Colonic mucosa (tissue), 4 donors: ENCODE measurements at regions not wholly inside any gene's neighbourhood (a gene's known extent, or its start where the extent isn't known, plus 50 kb on each side); places are given as distances from the start of the nearest gene placed in this dataset.
"Not testable (repeated sequence)": the region's sequence is repeated elsewhere in the genome, so short reads cannot be mapped to it uniquely, and the experiment has no call there.

Experiments used
- DNase-seq: peaks from one replicate; pipeline ENCODE4 v3.0.0-alpha.2; 2020
- H3K27ac ChIP-seq: fragments of 200-600 bp; one replicate; pipeline ENCODE4 v1.8.0; 2021
- H3K27me3 ChIP-seq: fragments of 200-600 bp; one replicate; pipeline ENCODE4 v1.8.0; 2021
- H3K36me3 ChIP-seq: fragments of 200-600 bp; one replicate; pipeline ENCODE4 v1.8.0; 2021
- H3K4me1 ChIP-seq: fragments of 200-600 bp; one replicate; pipeline ENCODE4 v1.8.0; 2021; ENCODE audit warnings: mild to moderate bottlenecking
- H3K4me3 ChIP-seq: fragments of 200-600 bp; one replicate; pipeline ENCODE4 v1.8.0; 2021
- H3K9ac ChIP-seq, 2 donors: one replicate each; pipeline ENCODE4 v1.7.0; 2013; ENCODE audit warnings: control low read depth in 2 of 2, low read depth in 2 of 2, low read length in 2 of 2
- H3K9me3 ChIP-seq: fragments of 200-600 bp; one replicate; pipeline ENCODE4 v1.8.0; 2021
- CTCF ChIP-seq: fragments of 200-600 bp; IDR thresholded peaks from one replicate; pipeline ENCODE4 v1.8.0; 2022; ENCODE audit warnings: antibody characterized with exemption, mild to moderate bottlenecking
- intact Hi-C: fragments of 100-400 bp; cut with DNase I; formaldehyde crosslinking; loops from one replicate; pipeline ENCODE4 v1.14.1; 2022
- donor health status: healthy.
- donor health status: DM: no; HTN: no; CAD: no.
- donor health status: DM: no; HTN: no; CAD: no.

DNA sequence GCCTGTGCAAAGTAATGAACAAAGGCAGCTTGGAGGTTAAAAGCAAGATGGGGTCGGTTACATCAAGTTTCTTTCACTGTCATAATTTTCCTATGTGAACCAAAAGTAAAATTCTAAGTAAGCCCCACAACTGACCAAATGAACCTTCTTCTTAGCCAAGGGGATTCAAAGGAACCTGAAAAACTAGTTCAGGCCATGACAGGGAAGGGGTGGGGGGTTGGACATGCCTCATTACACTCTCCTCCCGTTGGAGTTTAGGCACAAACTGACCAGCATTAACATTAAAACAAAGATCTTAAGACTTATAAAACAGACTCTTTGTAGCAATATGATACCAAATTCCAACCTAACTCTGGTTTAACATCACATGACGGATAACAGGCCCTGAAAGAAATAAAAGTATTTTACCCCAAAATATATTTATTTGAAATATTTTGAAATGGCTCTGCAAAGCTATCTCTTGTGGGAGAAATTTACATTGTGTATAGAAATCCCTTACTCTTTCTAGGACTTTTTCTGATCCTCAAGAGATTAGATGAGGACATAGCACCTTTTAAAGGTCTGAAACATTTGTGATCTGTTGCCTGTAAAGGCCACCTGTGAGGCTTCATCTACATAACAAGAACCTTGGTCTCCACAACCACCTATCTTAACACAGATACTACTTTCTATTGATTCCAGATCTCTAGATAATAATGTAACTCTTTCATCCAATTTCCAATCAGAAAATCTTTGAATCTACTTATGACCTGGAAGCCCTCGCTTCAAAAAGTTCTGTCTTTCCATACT is 1829.0 kb upstream of the MIR17HG start:
- intact Hi-C loops: no loop called here
- no peak for DNase-seq
- no peaks in the 10 kb centered on the region for H3K36me3 ChIP-seq
- no peaks in the 10 kb centered on the region for H3K4me1 ChIP-seq
- H3K27me3 ChIP-seq: no peaks in the 10 kb centered on the region
- H3K4me3 ChIP-seq: no peak overlapping the region
- no peak overlapping the region for H3K9ac ChIP-seq
- H3K27ac ChIP-seq: no peak overlapping the region
- no peaks in the 10 kb centered on the region for H3K9me3 ChIP-seq
- TF ChIP-seq CTCF: no peak

- no peaks in the 10 kb centered on the region for H3K27me3 ChIP-seq
- no peaks in the 10 kb centered on the region for H3K4me1 ChIP-seq
- H3K27ac ChIP-seq: no peak overlapping the region
- TF ChIP-seq CTCF: no peak
- no peak for DNase-seq
- H3K36me3 ChIP-seq: no peaks in the 10 kb centered on the region
- H3K4me3 ChIP-seq: no peak overlapping the region
- no peak overlapping the region for H3K9ac ChIP-seq
- intact Hi-C loops: no loop called here
- H3K9me3 ChIP-seq: no peaks in the 10 kb centered on the region
Measured at GRCh38 chr13:89520468-89520867, 1827.0 kb upstream of the MIR17HG start.

DNA sequence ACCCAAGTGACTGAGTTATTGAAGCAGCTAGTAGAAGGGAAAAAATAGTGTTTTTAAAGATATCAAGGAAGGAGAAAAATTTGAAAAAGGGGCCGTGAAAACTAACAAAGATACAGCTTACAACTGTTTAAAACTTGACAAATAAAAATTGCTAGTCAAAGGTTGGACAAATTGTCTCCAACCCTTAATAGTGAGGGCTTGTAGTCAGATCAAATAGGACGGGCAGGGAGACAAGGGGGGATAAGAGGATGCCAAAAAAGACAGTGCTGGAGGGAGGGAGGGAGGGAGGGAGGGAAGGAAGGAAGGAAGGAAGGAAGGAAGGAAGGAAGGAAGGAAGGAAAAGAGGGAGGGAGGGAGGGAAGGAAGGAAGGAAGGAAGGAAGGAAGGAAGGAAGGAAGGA is 1825.8 kb upstream of the MIR17HG start:
- intact Hi-C loops, H3K9me3 ChIP-seq, DNase-seq: not testable (repeated sequence)

DNA sequence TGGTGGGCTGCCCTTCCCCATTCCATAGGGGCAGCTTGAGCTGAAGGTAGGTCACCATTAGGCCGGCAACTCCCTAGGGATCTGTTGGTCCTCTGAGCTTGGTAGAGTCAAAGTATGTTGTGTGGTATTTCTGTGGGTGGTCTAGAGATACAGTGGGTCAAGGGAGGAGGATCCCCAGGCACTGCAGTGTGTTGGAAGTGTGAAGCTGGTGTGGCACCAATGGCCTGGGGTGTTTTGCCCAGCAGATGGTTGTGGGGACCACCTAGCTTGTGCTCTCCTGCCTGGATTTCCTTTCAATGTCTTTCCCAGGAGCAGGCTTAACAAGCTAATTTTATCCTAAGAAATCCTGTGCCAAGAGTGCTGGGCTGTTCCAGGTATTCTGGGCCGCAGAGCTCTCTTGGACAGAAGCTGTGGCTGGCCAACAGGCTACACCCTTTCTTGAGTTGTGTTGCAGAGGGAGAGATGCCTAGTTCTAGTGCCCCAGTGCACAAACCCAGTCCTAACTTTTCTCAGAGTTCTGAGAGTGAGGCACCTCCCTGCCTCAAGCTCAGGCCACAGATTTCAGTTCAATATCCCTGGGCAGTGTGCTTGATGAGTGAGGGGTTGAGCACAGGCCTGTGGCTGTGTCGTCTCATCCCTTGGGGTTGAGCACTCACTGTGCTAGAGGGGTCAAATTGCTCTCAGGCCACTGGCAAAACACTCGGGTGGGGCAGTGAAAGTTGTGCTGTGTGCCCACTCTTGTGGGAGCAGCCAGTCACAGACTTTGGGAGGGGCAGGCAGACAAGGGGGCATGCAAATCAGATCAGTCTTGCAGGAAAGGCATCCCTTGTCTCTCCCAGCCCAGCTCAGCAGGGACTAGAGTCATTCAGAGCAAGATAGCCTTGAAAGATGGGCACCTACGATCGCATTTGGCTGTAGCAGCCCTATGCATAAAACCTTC is 1806.1 kb upstream of the MIR17HG start:
- Histone ChIP-seq H3K27ac (no peak overlapping the region), H3K36me3 (no peaks in the 10 kb centered on the region), H3K4me3 (no peak overlapping the region), H3K27me3 (no peaks in the 10 kb centered on the region), H3K9me3 (no peaks in the 10 kb centered on the region), H3K9ac (no peak overlapping the region), H3K4me1 (no peaks in the 10 kb centered on the region)
- DNase-seq: no peak
- intact Hi-C loops: no loop called here
- TF ChIP-seq CTCF: no peak

More for the DNA sequence above, 1825.8 kb upstream of the MIR17HG start:
- not testable (repeated sequence) for H3K4me3 ChIP-seq, H3K9ac ChIP-seq, H3K27me3 ChIP-seq, H3K4me1 ChIP-seq, H3K27ac ChIP-seq, H3K36me3 ChIP-seq

DNA sequence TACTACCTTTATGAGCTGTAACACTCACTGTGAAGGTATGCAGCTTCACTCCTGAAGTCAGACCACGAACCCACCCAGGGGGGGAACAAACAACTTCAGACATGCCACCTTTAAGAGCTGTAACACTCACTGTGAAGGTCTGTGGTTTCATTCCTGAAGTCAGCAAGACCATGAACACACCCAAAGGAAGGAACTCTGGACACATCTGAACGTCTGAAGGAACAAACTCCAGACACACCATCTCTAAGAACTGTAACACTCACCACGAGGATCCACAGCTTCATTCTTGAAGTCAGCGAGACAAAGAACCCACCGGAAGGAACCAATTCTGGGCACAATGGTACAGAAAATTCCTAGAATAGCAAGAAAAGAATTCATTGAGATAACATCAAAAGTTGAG is 1796.5 kb upstream of the MIR17HG start:
- no peak for DNase-seq
- intact Hi-C loops: no loop called here
- no peak for TF ChIP-seq CTCF
- Histone ChIP-seq H3K36me3 (no peaks in the 10 kb centered on the region), H3K4me1 (no peaks in the 10 kb centered on the region), H3K4me3 (no peak overlapping the region), H3K27ac (no peak overlapping the region), H3K9ac (no peak overlapping the region), H3K27me3 (no peaks in the 10 kb centered on the region), H3K9me3 (no peaks in the 10 kb centered on the region)

DNA sequence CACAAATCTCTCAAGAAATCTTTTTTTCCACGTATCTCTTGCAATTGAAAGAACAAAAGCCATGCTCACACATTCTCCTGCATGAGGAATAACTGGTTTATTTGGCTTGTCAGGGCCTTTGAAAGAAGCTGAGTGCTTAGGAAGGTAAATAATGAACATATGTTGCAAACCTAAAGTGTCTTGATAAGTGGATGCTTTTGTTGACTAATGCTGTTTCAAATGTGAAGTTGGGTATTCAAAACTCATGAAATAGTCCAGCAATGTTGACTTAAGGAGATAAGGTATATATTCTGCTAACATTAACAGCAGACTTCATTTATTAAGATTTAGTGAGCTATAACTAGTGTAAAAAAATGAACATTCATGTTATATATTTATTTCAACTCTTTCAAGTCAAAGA is 1792.7 kb upstream of the MIR17HG start:
- intact Hi-C loops: no loop called here
- Histone ChIP-seq H3K4me3 (no peak overlapping the region), H3K27me3 (no peaks in the 10 kb centered on the region), H3K9me3 (no peaks in the 10 kb centered on the region), H3K27ac (no peak overlapping the region), H3K4me1 (no peaks in the 10 kb centered on the region), H3K36me3 (no peaks in the 10 kb centered on the region), H3K9ac (no peak overlapping the region)
- no peak for TF ChIP-seq CTCF
- no peak for DNase-seq
